ENCODE measurements at regions not wholly inside any gene's neighbourhood (a gene's known extent, or its start where the extent isn't known, plus 50 kb on each side); places are given as distances from the start of the nearest gene placed in this dataset.
"Not testable (repeated sequence)": the region's sequence is repeated elsewhere in the genome, so short reads cannot be mapped to it uniquely, and the experiment has no call there.

DNA sequence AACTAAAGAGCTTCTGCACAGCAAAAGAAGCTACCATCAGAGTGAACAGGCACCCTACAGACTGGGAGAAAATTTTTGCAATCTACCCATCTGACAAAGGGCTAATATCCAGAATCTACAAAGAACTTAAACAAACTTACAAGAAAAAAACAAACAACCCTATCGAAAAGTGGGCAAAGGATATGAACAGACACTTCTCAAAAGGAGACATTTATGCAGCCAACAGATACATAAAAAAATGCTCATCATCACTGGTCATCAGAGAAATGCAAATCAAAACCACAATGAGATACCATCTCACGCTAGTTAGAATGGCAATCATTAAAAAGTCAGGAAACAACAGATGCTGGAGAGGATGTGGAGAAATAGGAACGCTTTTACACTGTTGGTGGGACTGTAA lies 72.1 kb downstream of the ELAPOR2 start:
- WGBS (ENCODE audit: extremely low coverage, insufficient coverage, insufficient read length) = no CpG with 5 or more reads among the region's 3 CpGs
- not testable (repeated sequence) for H3K14ac ChIP-seq (ENCODE audit: low read length); H3K36me3 ChIP-seq (ENCODE audit: control insufficient read depth in 1 of 2, insufficient read depth in 2 of 2, low read length in 2 of 2); H3K4me1 ChIP-seq (ENCODE audit: control insufficient read depth in 1 of 2, insufficient read depth in 2 of 2, low read length in 2 of 2); H3K4me2 ChIP-seq (ENCODE audit: low read length); H2AFZ ChIP-seq (ENCODE audit: insufficient read depth, low read length, poor library complexity); H3K23ac ChIP-seq (ENCODE audit: low read length); H4K91ac ChIP-seq (ENCODE audit: low read depth, low read length); H2BK5ac ChIP-seq (ENCODE audit: low read depth, low read length, poor library complexity); H3K27ac ChIP-seq (ENCODE audit: low read depth, low read length); H3K9ac ChIP-seq (ENCODE audit: low read length); H3K79me2 ChIP-seq (ENCODE audit: control insufficient read depth, insufficient read depth, low read length, poor library complexity); H3K9me3 ChIP-seq (ENCODE audit: insufficient read depth, low read depth, low read length); H3K4ac ChIP-seq (ENCODE audit: low read depth, low read length); H4K8ac ChIP-seq (ENCODE audit: low read depth, low read length); H3K27me3 ChIP-seq (ENCODE audit: insufficient read depth, low read length); H3K18ac ChIP-seq (ENCODE audit: low read length); H3K4me3 ChIP-seq (ENCODE audit: low read depth, low read length); H3K79me1 ChIP-seq (ENCODE audit: low read length); H2BK120ac ChIP-seq (ENCODE audit: insufficient read depth, low read length, poor library complexity); H2AK5ac ChIP-seq (ENCODE audit: low read length); H2BK12ac ChIP-seq (ENCODE audit: low read length); DNase-seq; H4K12ac ChIP-seq (ENCODE audit: low read depth, low read length)

DNA sequence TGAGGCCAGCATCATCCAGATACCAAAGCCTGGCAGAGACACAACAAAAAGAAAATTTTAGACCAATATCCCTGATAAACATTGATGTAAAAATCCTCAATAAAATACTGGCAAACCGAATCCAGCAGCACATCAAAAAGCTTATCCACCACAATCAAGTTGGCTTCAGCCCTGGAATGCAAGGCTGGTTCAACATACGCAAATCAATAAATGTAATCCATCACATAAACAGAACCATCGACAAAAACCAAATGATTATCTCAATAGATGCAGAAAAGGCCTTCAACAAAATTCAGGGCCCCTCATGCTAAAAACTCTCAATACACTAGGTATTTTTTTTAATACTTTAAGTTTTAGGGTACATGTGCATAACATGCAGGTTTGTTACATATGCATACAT lies 74.1 kb downstream of the ELAPOR2 start:
- H3K4me1 ChIP-seq (ENCODE audit: control insufficient read depth in 1 of 2, insufficient read depth in 2 of 2, low read length in 2 of 2); H3K14ac ChIP-seq (ENCODE audit: low read length); H3K79me1 ChIP-seq (ENCODE audit: low read length); H3K36me3 ChIP-seq (ENCODE audit: control insufficient read depth in 1 of 2, insufficient read depth in 2 of 2, low read length in 2 of 2); H3K9ac ChIP-seq (ENCODE audit: low read length); H3K27ac ChIP-seq (ENCODE audit: low read depth, low read length); H4K8ac ChIP-seq (ENCODE audit: low read depth, low read length); H3K4ac ChIP-seq (ENCODE audit: low read depth, low read length); H3K79me2 ChIP-seq (ENCODE audit: control insufficient read depth, insufficient read depth, low read length, poor library complexity); H3K18ac ChIP-seq (ENCODE audit: low read length); H3K23ac ChIP-seq (ENCODE audit: low read length); DNase-seq; H4K91ac ChIP-seq (ENCODE audit: low read depth, low read length); H4K12ac ChIP-seq (ENCODE audit: low read depth, low read length); H2AFZ ChIP-seq (ENCODE audit: insufficient read depth, low read length, poor library complexity); H3K4me3 ChIP-seq (ENCODE audit: low read depth, low read length); H2BK120ac ChIP-seq (ENCODE audit: insufficient read depth, low read length, poor library complexity); H3K9me3 ChIP-seq (ENCODE audit: insufficient read depth, low read depth, low read length); H3K27me3 ChIP-seq (ENCODE audit: insufficient read depth, low read length); H2BK12ac ChIP-seq (ENCODE audit: low read length); H2BK5ac ChIP-seq (ENCODE audit: low read depth, low read length, poor library complexity); H2AK5ac ChIP-seq (ENCODE audit: low read length); H3K4me2 ChIP-seq (ENCODE audit: low read length): not testable (repeated sequence)
- WGBS (ENCODE audit: extremely low coverage, insufficient coverage, insufficient read length) = no CpG with 5 or more reads among the region's 3 CpGs

GRCh38 chr7:86983654-86984053 lies 75.8 kb downstream of the ELAPOR2 start:
- H4K91ac ChIP-seq (ENCODE audit: low read depth, low read length); H3K36me3 ChIP-seq (ENCODE audit: control insufficient read depth in 1 of 2, insufficient read depth in 2 of 2, low read length in 2 of 2); H3K18ac ChIP-seq (ENCODE audit: low read length); H3K4me2 ChIP-seq (ENCODE audit: low read length); H4K8ac ChIP-seq (ENCODE audit: low read depth, low read length); DNase-seq; H3K27ac ChIP-seq (ENCODE audit: low read depth, low read length); H3K79me1 ChIP-seq (ENCODE audit: low read length); H3K4me3 ChIP-seq (ENCODE audit: low read depth, low read length); H4K12ac ChIP-seq (ENCODE audit: low read depth, low read length); H3K14ac ChIP-seq (ENCODE audit: low read length); H3K79me2 ChIP-seq (ENCODE audit: control insufficient read depth, insufficient read depth, low read length, poor library complexity); H2BK120ac ChIP-seq (ENCODE audit: insufficient read depth, low read length, poor library complexity); H2AFZ ChIP-seq (ENCODE audit: insufficient read depth, low read length, poor library complexity); H3K9ac ChIP-seq (ENCODE audit: low read length); H3K9me3 ChIP-seq (ENCODE audit: insufficient read depth, low read depth, low read length); H3K27me3 ChIP-seq (ENCODE audit: insufficient read depth, low read length); H2BK5ac ChIP-seq (ENCODE audit: low read depth, low read length, poor library complexity); H3K23ac ChIP-seq (ENCODE audit: low read length); H2BK12ac ChIP-seq (ENCODE audit: low read length); H3K4ac ChIP-seq (ENCODE audit: low read depth, low read length); H3K4me1 ChIP-seq (ENCODE audit: control insufficient read depth in 1 of 2, insufficient read depth in 2 of 2, low read length in 2 of 2); H2AK5ac ChIP-seq (ENCODE audit: low read length): not testable (repeated sequence)
- no CpG with 5 or more reads among the region's 1 CpG for WGBS (ENCODE audit: extremely low coverage, insufficient coverage, insufficient read length)

GRCh38 chr7:86981937-86982336 lies 77.5 kb downstream of the ELAPOR2 start:
- H3K36me3 ChIP-seq (ENCODE audit: control insufficient read depth in 1 of 2, insufficient read depth in 2 of 2, low read length in 2 of 2); H3K23ac ChIP-seq (ENCODE audit: low read length); H2BK5ac ChIP-seq (ENCODE audit: low read depth, low read length, poor library complexity); H3K14ac ChIP-seq (ENCODE audit: low read length); H2BK120ac ChIP-seq (ENCODE audit: insufficient read depth, low read length, poor library complexity); H3K79me1 ChIP-seq (ENCODE audit: low read length); H3K9ac ChIP-seq (ENCODE audit: low read length); H3K27me3 ChIP-seq (ENCODE audit: insufficient read depth, low read length); H4K12ac ChIP-seq (ENCODE audit: low read depth, low read length); H3K4me1 ChIP-seq (ENCODE audit: control insufficient read depth in 1 of 2, insufficient read depth in 2 of 2, low read length in 2 of 2); H3K4me3 ChIP-seq (ENCODE audit: low read depth, low read length); H4K91ac ChIP-seq (ENCODE audit: low read depth, low read length); H3K9me3 ChIP-seq (ENCODE audit: insufficient read depth, low read depth, low read length); H3K18ac ChIP-seq (ENCODE audit: low read length); H3K4ac ChIP-seq (ENCODE audit: low read depth, low read length); H4K8ac ChIP-seq (ENCODE audit: low read depth, low read length); H3K27ac ChIP-seq (ENCODE audit: low read depth, low read length); H2BK12ac ChIP-seq (ENCODE audit: low read length); H2AK5ac ChIP-seq (ENCODE audit: low read length); H3K4me2 ChIP-seq (ENCODE audit: low read length); H2AFZ ChIP-seq (ENCODE audit: insufficient read depth, low read length, poor library complexity); H3K79me2 ChIP-seq (ENCODE audit: control insufficient read depth, insufficient read depth, low read length, poor library complexity): not testable (repeated sequence)
- WGBS (ENCODE audit: extremely low coverage, insufficient coverage, insufficient read length) = no CpG with 5 or more reads among the region's 9 CpGs
- DNase-seq = peak in 1 of 2 donors; percentile 74
